HCT116 (cell line): ENCODE measurements at regions not wholly inside any gene's neighbourhood (a gene's known extent, or its start where the extent isn't known, plus 50 kb on each side); places are given as distances from the start of the nearest gene placed in this dataset.

Source experiments
- ATAC-seq: fragments of 200-7000 bp; cut with Tn5 transposase; 2 replicates; pipeline ENCODE4 v1.9.1; 2020; ENCODE audit warnings: mild to moderate bottlenecking, moderate library complexity
- BruUV-seq: library from RNA; stranded (reverse); fragments of 400-500 nt; replicated peaks from 2 replicates; lab custom pipeline; 2021; lab: Mats Ljungman, UMichigan
- CTCF ChIA-PET: fragments of 300-600 bp; sonication (Branson Sonifier 250); formaldehyde crosslinking; loops from one replicate; lab custom pipeline; 2021; ENCODE audit warnings: antibody characterized with exemption; lab: Charles Lee
- POLR2A ChIA-PET: fragments of 300-600, 350-600 bp; sonication (Branson Sonifier 250); formaldehyde crosslinking; loops from one replicate; lab custom pipeline; 2021; ENCODE audit warnings: antibody characterized with exemption; lab: Charles Lee
- RAD21 ChIA-PET, 2 experiments: fragments of 300-600 bp; sonication (Branson Sonifier 250); formaldehyde crosslinking; loops; one replicate each; lab custom pipeline; 2023; ENCODE audit warnings: low total read pairs in 2 of 2; ENCODE audit not compliant: uncharacterized antibody in 2 of 2, unreplicated experiment in 2 of 2, low non-redundant PET in 1 of 2; lab: Charles Lee
- DNase-seq: peaks from one replicate; pipeline ENCODE4 v3.0.0-alpha.2; 2010; ENCODE audit warnings: low read depth, low spot score
- H2AFZ ChIP-seq: fragments of 200-600 bp; shearing (Covaris generic), sonication (generic); 2 replicates; pipeline ENCODE4 v1.6.1; 2017; ENCODE audit warnings: low read depth, mixed run types, mixed read lengths, antibody characterized with exemption, low read length; ENCODE audit not compliant: poor library complexity, severe bottlenecking
- H3K27ac ChIP-seq: 2 replicates; pipeline ENCODE4 v1.5.1; 2012; ENCODE audit warnings: low read depth, low read length
- H3K27me3 ChIP-seq: fragments of 200-600 bp; sonication (generic); 2 replicates; pipeline ENCODE4 v1.6.1; 2016; ENCODE audit warnings: mixed run types, low read length, mixed read lengths; ENCODE audit not compliant: insufficient read depth
- H3K36me3 ChIP-seq, 2 experiments: fragments of 200-500 bp in 1 of 2; fragments of 200-600 bp in 1 of 2; sonication (Bioruptor generic) in 1 of 2; sonication (generic) in 1 of 2; 2 replicates each; pipeline versions ENCODE4 v1.5.1 to v1.6.1; 2014 to 2016; ENCODE audit warnings: low read length in 2 of 2, inconsistent platforms in 1 of 2, mixed read lengths in 1 of 2, mixed run types in 1 of 2; ENCODE audit not compliant: insufficient read depth in 2 of 2, control insufficient read depth in 1 of 2
- H3K4me1 ChIP-seq, 2 experiments: fragments of 200-600 bp in 1 of 2; sonication (generic) in 1 of 2; 2 replicates each; pipeline versions ENCODE4 v1.5.1 to v1.6.1; 2012 to 2017; ENCODE audit warnings: low read length in 2 of 2, inconsistent platforms in 1 of 2, mild to moderate bottlenecking in 1 of 2, mixed read lengths in 1 of 2, mixed run types in 1 of 2, moderate library complexity in 1 of 2; ENCODE audit not compliant: insufficient read depth in 2 of 2, control insufficient read depth in 1 of 2
- H3K4me2 ChIP-seq: fragments of 200-600 bp; sonication (generic); 2 replicates; pipeline ENCODE4 v1.6.1; 2017; ENCODE audit warnings: mixed run types, low read length, mixed read lengths
- H3K4me3 ChIP-seq, 2 experiments: fragments of 200-600 bp in 1 of 2; sonication (generic) in 1 of 2; replicated peaks in 1 of 2; 2 replicates each; pipeline ENCODE4 v1.5.1; 2011 to 2016; ENCODE audit warnings: low read length in 2 of 2, control low read depth in 1 of 2, low read depth in 1 of 2, mild to moderate bottlenecking in 1 of 2, mixed read lengths in 1 of 2, mixed run types in 1 of 2
- H3K79me2 ChIP-seq: fragments of 200-600 bp; sonication (generic); 2 replicates; pipeline ENCODE4 v1.6.1; 2017; ENCODE audit warnings: mild to moderate bottlenecking, mixed run types, low read length, moderate library complexity, mixed read lengths; ENCODE audit not compliant: insufficient read depth
- H3K9ac ChIP-seq: fragments of 200-600 bp; sonication (generic); 2 replicates; pipeline ENCODE4 v1.6.1; 2016; ENCODE audit warnings: low read length, mixed read lengths
- H3K9me2 ChIP-seq: fragments of 200-600 bp; sonication (generic), shearing (Covaris generic); 2 replicates; pipeline ENCODE4 v1.6.1; 2017; ENCODE audit warnings: mixed run types, mild to moderate bottlenecking, moderate library complexity; ENCODE audit not compliant: insufficient read depth
- H3K9me3 ChIP-seq, 2 experiments: fragments of 200-500 bp in 1 of 2; fragments of 200-600 bp in 1 of 2; sonication (Bioruptor generic) in 1 of 2; sonication (generic) in 1 of 2; 2 replicates each; pipeline ENCODE4 v1.6.1; 2014 to 2017; ENCODE audit warnings: low read length in 2 of 2, mixed read lengths in 2 of 2, inconsistent platforms in 1 of 2, low read depth in 1 of 2, mild to moderate bottlenecking in 1 of 2, mixed run types in 1 of 2, moderate library complexity in 1 of 2; ENCODE audit not compliant: control insufficient read depth in 1 of 2, insufficient read depth in 1 of 2
- H4K20me1 ChIP-seq: fragments of 200-600 bp; sonication (generic), shearing (Covaris generic); 2 replicates; pipeline ENCODE4 v1.6.1; 2017; ENCODE audit warnings: mixed run types, mild to moderate bottlenecking, moderate library complexity; ENCODE audit not compliant: insufficient read depth
- CBX3 ChIP-seq: IDR thresholded peaks from 2 replicates; pipeline ENCODE4 v1.6.1; 2012; ENCODE audit warnings: low read depth
- EGR1 ChIP-seq: IDR thresholded peaks from 2 replicates; pipeline ENCODE4 v1.6.1; 2012; ENCODE audit warnings: low read depth
- ELF1 ChIP-seq: IDR thresholded peaks from 2 replicates; pipeline ENCODE4 v1.6.1; 2012; ENCODE audit warnings: low read depth, borderline replicate concordance
- EZH2 ChIP-seq: fragments of 200-600 bp; sonication (generic); IDR thresholded peaks from 2 replicates; pipeline ENCODE4 v1.6.1; 2017; ENCODE audit warnings: antibody characterized with exemption, mixed run types
- EZH2phosphoT487 ChIP-seq: fragments of 200-600 bp; IDR thresholded peaks from 2 replicates; pipeline ENCODE4 v1.6.1; 2018; ENCODE audit warnings: antibody characterized with exemption, borderline replicate concordance
- FOSL1 ChIP-seq: IDR thresholded peaks from 2 replicates; pipeline ENCODE4 v1.6.1; 2012; ENCODE audit warnings: low read depth
- JUND ChIP-seq: IDR thresholded peaks from 2 replicates; pipeline ENCODE4 v1.6.1; 2012
- POLR2A ChIP-seq: IDR thresholded peaks from 2 replicates; pipeline ENCODE4 v1.7.0; 2011; ENCODE audit warnings: borderline replicate concordance; ENCODE audit not compliant: insufficient read depth, insufficient read length; ENCODE audit errors: extremely low read depth
- POLR2AphosphoS5 ChIP-seq: IDR thresholded peaks from 2 replicates; pipeline ENCODE4 v1.6.1; 2011; ENCODE audit warnings: mild to moderate bottlenecking, low read depth, low read length, moderate library complexity
- RAD21 ChIP-seq: IDR thresholded peaks from 2 replicates; pipeline ENCODE4 v1.6.1; 2012; ENCODE audit warnings: low read depth, mild to moderate bottlenecking
- SIN3A ChIP-seq: IDR thresholded peaks from 2 replicates; pipeline ENCODE4 v1.6.1; 2012; ENCODE audit warnings: low read depth
- SRF ChIP-seq: IDR thresholded peaks from 2 replicates; pipeline ENCODE4 v1.6.1; 2012; ENCODE audit warnings: low read depth
- TCF7L2 ChIP-seq: IDR thresholded peaks from 2 replicates; pipeline ENCODE4 v1.7.0; 2011; ENCODE audit warnings: borderline replicate concordance, inconsistent platforms; ENCODE audit not compliant: insufficient read depth, insufficient read length; ENCODE audit errors: extremely low read depth
- ZFX ChIP-seq: fragments of 450-650 bp; IDR thresholded peaks from 2 replicates; pipeline ENCODE4 v1.6.1; 2017
- ZNF274 ChIP-seq: fragments of 200-500 bp; sonication (Bioruptor generic); IDR thresholded peaks from 2 replicates; pipeline ENCODE4 v1.6.1; 2014; ENCODE audit warnings: mild to moderate bottlenecking, low read depth, low read length, inconsistent platforms
- intact Hi-C: fragments of 100-400 bp; cut with micrococcal nuclease; formaldehyde crosslinking; loops from 2 replicates; pipeline ENCODE4 v1.10.0; 2022
- TF ChIP-seq, protein P1 (sequence below): IDR thresholded peaks from 2 replicates; pipeline ENCODE4 v1.6.1; 2012; ENCODE audit warnings: low read depth
- TF ChIP-seq, protein P2 (sequence below): IDR thresholded peaks from 2 replicates; pipeline ENCODE4 v1.6.1; 2012
- TF ChIP-seq, protein P3 (sequence below): IDR thresholded peaks from 2 replicates; pipeline ENCODE4 v1.6.1; 2012

DNA sequence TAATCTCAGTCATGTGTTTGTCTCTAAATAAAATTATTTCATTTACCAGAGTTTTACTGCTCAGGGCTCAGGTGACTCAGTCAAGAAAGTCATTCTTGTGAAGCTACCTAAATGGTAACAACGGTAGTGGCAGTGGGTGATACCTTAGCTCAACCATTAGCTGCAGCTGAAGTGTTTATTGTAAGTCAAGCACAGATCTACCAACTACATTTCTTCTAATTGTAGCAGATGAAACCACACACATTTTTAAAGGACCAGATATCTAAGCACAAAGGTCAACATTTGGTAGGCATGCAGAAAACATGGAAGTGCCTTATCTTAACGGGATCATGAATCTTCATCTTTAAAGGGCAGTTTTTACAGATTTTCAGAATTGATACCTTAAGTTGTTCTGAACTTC lies 79.1 kb downstream of the FAT4 start:
- Histone ChIP-seq H2AFZ (no peak overlapping the region), H3K27ac (no peak overlapping the region), H3K36me3 (no peaks in the 10 kb centered on the region), H3K9me3 (no peaks in the 10 kb centered on the region), H3K9ac (no peak overlapping the region), H3K4me1 (0 out of 4 replicates have a peak, but pooled peaks cover 0 to 2% of the 10 kb centered on the region in 2 experiments), H4K20me1 (no peaks in the 10 kb centered on the region), H3K79me2 (no peaks in the 10 kb centered on the region), H3K4me3 (no peak overlapping the region), H3K27me3 (no peaks in the 10 kb centered on the region), H3K4me2 (no peak overlapping the region), H3K9me2 (no peaks in the 10 kb centered on the region)
- TF ChIP-seq EZH2 (no peak), CBX3 (no peak), RAD21 (no peak), POLR2A (no peak), JUND (no peak), ZNF274 (no peak), ZFX (no peak), TCF7L2 (no peak), SRF (no peak), EGR1 (no peak), POLR2AphosphoS5 (no peak), SIN3A (no peak), FOSL1 (no peak), EZH2phosphoT487 (no peak), ELF1 (no peak)
- TF ChIP-seq, protein P1, sequence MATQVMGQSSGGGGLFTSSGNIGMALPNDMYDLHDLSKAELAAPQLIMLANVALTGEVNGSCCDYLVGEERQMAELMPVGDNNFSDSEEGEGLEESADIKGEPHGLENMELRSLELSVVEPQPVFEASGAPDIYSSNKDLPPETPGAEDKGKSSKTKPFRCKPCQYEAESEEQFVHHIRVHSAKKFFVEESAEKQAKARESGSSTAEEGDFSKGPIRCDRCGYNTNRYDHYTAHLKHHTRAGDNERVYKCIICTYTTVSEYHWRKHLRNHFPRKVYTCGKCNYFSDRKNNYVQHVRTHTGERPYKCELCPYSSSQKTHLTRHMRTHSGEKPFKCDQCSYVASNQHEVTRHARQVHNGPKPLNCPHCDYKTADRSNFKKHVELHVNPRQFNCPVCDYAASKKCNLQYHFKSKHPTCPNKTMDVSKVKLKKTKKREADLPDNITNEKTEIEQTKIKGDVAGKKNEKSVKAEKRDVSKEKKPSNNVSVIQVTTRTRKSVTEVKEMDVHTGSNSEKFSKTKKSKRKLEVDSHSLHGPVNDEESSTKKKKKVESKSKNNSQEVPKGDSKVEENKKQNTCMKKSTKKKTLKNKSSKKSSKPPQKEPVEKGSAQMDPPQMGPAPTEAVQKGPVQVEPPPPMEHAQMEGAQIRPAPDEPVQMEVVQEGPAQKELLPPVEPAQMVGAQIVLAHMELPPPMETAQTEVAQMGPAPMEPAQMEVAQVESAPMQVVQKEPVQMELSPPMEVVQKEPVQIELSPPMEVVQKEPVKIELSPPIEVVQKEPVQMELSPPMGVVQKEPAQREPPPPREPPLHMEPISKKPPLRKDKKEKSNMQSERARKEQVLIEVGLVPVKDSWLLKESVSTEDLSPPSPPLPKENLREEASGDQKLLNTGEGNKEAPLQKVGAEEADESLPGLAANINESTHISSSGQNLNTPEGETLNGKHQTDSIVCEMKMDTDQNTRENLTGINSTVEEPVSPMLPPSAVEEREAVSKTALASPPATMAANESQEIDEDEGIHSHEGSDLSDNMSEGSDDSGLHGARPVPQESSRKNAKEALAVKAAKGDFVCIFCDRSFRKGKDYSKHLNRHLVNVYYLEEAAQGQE, result no peak
- TF ChIP-seq, protein P2, sequence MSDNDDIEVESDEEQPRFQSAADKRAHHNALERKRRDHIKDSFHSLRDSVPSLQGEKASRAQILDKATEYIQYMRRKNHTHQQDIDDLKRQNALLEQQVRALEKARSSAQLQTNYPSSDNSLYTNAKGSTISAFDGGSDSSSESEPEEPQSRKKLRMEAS, result no peak
- TF ChIP-seq, protein P3, sequence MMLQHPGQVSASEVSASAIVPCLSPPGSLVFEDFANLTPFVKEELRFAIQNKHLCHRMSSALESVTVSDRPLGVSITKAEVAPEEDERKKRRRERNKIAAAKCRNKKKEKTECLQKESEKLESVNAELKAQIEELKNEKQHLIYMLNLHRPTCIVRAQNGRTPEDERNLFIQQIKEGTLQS, result no peak
- intact Hi-C loops, result no loop called here
- POLR2A ChIA-PET, result no interaction called here
- no TSS peak for BruUV-seq
- CTCF ChIA-PET, result no interaction called here
- DNase-seq (no peak), ATAC-seq (no peak)
- RAD21 ChIA-PET, result no interaction called here
